Stimulated activated CD4-positive, alpha-beta T cell treated with anti-CD3 and anti-CD28 coated beads, Interleukin-2, amount 100 ng/mL, for 48 hours (primary cell): ENCODE measurements at regions not wholly inside any gene's neighbourhood (a gene's known extent, or its start where the extent isn't known, plus 50 kb on each side); places are given as distances from the start of the nearest gene placed in this dataset.
A peak's percentile ranks its signal among the peaks of the same experiment; 100 is the strongest.

Experiments
- DNase-seq, 2 donors: peaks; one replicate each; pipeline ENCODE4 v3.0.0-alpha.2; 2020

GRCh38 chr14:49527221-49527620 lies 59.0 kb downstream of the RPS29 start:
- no peak for DNase-seq

GRCh38 chr14:49526101-49526500 lies 60.1 kb downstream of the RPS29 start:
- no peak for DNase-seq

DNA sequence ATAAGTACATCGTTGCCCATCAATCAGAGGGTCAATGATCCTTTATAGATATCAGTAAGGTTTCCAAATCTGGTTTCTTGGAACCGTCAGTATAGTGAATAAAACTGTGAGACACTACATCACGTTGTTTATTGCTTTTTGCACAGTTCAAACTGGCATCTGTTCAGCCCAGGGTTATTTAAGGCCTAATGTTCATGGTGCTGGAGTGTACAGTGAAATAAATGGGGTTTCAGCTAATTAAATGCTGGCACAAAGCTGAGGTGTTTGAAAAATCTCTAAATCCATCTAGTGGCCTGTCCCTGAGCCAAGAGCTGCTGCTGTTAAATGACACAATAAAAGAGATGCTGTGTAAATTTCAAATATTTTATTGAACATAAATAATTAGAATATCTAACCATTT lies 69.9 kb downstream of the RPS29 start:
- no peak for DNase-seq

GRCh38 chr14:49512571-49512970 lies 73.6 kb downstream of the RPS29 start:
- no peak for DNase-seq

DNA sequence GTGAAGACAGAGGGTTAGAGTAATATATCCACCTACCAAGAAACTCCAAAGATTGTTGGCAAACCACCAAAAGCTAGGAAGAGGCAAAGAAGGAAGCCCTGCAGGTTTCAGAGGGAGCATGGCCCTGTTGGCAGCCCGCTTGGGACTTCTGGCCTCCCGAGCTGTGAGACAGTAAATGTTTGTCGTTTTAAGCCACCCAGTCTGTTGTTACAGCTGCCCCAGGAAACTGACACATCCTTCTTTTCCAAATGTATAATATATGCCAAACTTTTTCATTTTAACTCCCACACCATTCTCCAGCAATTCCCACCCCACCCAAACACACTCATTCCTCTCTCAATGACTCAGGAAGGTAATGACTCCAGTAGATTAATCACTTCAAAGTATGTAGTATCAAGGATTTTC lies 74.0 kb downstream of the RPS29 start:
- no peak for DNase-seq

- DNase-seq: no peak
These were observed 78.1 kb downstream of the RPS29 start for GRCh38 chr14:49508124-49508523.

DNA sequence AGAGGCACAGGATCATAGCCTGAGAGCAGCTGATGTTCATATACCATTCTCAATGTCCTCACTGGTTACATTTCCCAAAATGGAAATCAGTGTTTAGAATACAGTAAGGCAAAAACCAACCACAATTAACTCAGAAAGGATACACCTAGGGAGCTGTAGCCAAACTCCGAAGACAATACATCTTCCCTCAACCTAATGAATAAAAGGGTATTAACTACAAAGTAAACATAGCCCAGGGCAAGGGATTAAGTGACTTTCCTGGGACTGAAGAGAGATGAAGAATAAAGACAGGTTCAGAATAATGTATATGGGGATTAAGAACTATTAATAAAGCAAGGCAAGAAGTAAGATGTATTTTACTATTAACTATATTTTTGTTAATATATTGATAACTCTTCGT lies 79.5 kb downstream of the RPS29 start:
- DNase-seq: no peak

GRCh38 chr14:49505041-49505766 lies 81.0 kb downstream of the RPS29 start:
- no peak for DNase-seq

GRCh38 chr14:49497725-49498348 lies 88.3 kb downstream of the RPS29 start:
- DNase-seq: peak in 1 of 2 donors; percentile 3

GRCh38 chr14:49497267-49497666 lies 88.9 kb downstream of the RPS29 start:
- no peak for DNase-seq

- no peak for DNase-seq
These were observed 91.3 kb downstream of the RPS29 start for GRCh38 chr14:49494836-49495235.

- no peak for DNase-seq
These were observed 92.6 kb downstream of the RPS29 start for GRCh38 chr14:49493557-49493956.

DNA sequence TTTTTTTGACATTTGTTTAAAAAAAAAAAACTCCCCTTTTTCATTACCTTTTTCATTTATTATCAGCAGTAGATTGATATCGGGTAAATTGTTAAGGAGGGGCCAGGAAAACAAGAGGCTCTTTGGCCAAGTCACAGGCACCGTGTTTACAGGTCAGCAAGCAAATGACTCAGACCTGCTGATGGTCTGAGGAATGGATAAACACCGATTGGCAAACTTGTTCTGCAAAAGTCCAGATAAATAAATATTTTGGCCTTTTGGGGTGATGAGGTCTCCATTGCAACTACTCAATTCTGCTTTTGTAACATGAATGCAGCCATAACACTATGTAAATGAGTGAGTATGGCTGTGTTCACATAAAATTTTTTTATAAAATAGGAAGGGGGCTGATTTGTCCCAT lies 94.0 kb downstream of the RPS29 start:
- no peak for DNase-seq

- DNase-seq: no peak
These were observed 96.8 kb downstream of the RPS29 start for GRCh38 chr14:49489341-49489740.

GRCh38 chr14:49487238-49487637 lies 98.9 kb downstream of the RPS29 start:
- DNase-seq: no peak

GRCh38 chr14:49485290-49485689 lies 100.9 kb downstream of the RPS29 start:
- DNase-seq: no peak

GRCh38 chr14:49484180-49484579 lies 102.0 kb downstream of the RPS29 start:
- no peak for DNase-seq

- no peak for DNase-seq
These were observed 102.9 kb downstream of the RPS29 start for GRCh38 chr14:49483268-49483667.

GRCh38 chr14:49480979-49481498 lies 105.1 kb downstream of the RPS29 start:
- DNase-seq: no peak

GRCh38 chr14:49480053-49480760 lies 106.0 kb downstream of the RPS29 start:
- no peak for DNase-seq

DNA sequence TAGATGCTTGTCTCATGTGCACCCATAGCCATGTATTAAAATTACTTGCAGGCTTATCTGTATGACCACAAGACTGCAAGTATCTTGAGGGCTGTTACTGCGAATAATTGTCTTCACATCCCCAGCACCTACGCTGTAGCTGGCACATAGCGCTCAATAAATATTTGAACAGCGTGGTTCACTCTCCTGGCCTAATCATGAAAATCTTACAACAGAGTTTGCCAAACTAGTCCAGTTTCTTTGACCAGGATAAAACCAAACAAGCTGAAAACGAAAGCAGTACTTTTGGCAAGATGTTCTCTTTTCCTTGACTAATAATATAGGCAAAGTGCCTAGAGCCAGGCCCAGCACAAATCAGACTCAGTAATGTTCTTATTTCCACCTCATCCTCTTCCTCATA lies 106.7 kb downstream of the RPS29 start:
- no peak for DNase-seq

DNA sequence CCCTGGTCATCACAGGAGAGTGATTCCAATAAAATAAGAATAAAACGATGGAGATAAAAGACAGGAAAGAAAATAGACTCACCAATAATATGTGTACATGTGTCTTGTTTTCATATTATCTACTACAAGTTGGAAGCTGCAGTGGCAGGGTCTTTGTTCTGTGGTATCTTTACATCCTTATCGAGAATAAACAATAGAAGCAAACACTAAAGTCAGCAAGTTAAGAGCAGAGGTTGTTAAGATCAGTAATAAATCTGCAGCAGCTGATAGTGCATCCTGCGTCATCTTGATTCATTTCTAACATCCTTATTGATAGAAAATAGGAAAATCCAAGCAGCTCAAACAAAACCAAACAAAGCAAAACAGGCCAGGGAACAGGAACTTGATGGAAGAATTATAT lies 107.4 kb downstream of the RPS29 start:
- no peak for DNase-seq

DNA sequence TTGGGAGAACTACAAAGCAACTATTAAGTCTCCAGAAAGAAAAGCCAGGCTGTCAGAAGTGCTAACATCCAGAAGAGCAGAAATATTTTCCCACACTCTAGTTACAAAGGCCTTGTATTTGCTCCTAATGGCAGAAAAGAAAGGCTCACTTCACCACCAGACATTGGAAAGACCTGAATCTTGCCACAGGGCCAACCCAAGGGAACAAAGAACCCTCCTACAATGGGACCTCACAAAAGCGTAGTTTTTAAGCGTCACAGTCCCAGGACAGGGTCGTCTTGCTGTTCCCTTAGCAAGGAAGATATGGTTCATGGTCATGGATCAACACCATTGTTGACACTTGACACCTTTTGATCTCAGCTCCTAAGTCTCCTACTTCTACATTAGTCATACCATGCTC lies 119.1 kb downstream of the RPS29 start:
- no peak for DNase-seq

GRCh38 chr14:49464885-49465284 lies 121.3 kb downstream of the RPS29 start:
- no peak for DNase-seq
